ENCODE measurements at regions not wholly inside any gene's neighbourhood (a gene's known extent, or its start where the extent isn't known, plus 50 kb on each side); places are given as distances from the start of the nearest gene placed in this dataset.

GRCh38 chr10:15462253-15462897 lies 91.3 kb upstream of the FAM171A1 start:
- H3K27ac Mint-ChIP-seq: no peak overlapping the region
- H3K36me3 Mint-ChIP-seq (ENCODE audit: low read depth): no peaks in the 10 kb centered on the region
- ChIA-PET POLR2A (no interaction called here), CTCF (no interaction called here)
- no peak for DNase-seq
- H3K4me3 Mint-ChIP-seq: no peak overlapping the region
- H3K27me3 Mint-ChIP-seq: peaks cover 13% of the 10 kb centered on the region
- no peaks in the 10 kb centered on the region for H3K9me3 Mint-ChIP-seq
- H3K4me1 Mint-ChIP-seq: no peaks in the 10 kb centered on the region

DNA sequence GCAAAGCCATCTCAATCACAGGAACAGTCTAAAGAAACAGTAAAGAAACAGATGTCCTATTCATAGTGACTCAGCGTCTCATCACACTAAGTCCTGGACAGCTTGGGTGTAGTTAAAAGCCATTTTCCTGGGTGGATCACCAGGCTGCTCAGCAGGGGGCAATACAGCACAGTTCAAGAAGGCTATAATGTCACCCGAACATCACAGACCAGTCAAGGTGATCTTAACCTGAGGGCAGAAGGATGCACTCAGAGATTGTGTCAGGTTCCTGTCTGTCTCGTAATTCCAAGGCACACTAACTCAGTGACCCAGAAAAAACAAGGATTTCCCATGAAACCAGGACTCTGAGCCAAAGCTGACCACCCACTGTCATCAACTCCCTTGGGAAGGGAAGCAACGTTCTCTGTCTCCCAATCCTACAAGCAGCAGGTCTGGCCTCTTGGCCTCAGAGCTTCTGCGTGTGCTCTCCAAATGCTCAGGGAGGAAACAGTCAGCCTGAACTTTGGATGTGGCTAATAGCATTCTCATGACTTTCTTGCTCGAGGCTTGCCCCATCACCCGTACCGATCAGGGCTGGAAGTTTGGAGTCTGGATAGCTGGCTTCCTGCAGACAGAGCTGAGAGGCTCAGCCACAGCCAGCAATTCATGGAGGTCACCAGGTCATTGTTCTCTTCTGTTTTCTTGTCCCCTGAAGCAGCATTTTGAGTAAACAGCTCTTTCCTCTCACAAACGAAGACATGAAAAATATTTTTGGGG lies 90.4 kb upstream of the FAM171A1 start:
- no peak overlapping the region for H3K4me3 Mint-ChIP-seq
- DNase-seq: no peak
- POLR2A ChIA-PET: no interaction called here
- H3K9me3 Mint-ChIP-seq: no peaks in the 10 kb centered on the region
- no peaks in the 10 kb centered on the region for H3K36me3 Mint-ChIP-seq (ENCODE audit: low read depth)
- no peak overlapping the region for H3K27ac Mint-ChIP-seq
- H3K4me1 Mint-ChIP-seq: no peaks in the 10 kb centered on the region
- CTCF ChIA-PET: interaction anchor here (0.6 kb wide), 1 partner anchor 74 kb away, joined by 5 read pairs; no protein-coding TSS in a partner anchor
- peaks cover 13% of the 10 kb centered on the region for H3K27me3 Mint-ChIP-seq

- POLR2A ChIA-PET: no interaction called here
- H3K4me1 Mint-ChIP-seq: no peaks in the 10 kb centered on the region
- peaks cover 14% of the 10 kb centered on the region for H3K27me3 Mint-ChIP-seq
- no peaks in the 10 kb centered on the region for H3K36me3 Mint-ChIP-seq (ENCODE audit: low read depth)
- H3K4me3 Mint-ChIP-seq: no peak overlapping the region
- CTCF ChIA-PET: no interaction called here
- no peak overlapping the region for H3K27ac Mint-ChIP-seq
- DNase-seq: no peak
- H3K9me3 Mint-ChIP-seq: no peaks in the 10 kb centered on the region
These were observed 89.6 kb upstream of the FAM171A1 start for GRCh38 chr10:15460661-15461060.

DNA sequence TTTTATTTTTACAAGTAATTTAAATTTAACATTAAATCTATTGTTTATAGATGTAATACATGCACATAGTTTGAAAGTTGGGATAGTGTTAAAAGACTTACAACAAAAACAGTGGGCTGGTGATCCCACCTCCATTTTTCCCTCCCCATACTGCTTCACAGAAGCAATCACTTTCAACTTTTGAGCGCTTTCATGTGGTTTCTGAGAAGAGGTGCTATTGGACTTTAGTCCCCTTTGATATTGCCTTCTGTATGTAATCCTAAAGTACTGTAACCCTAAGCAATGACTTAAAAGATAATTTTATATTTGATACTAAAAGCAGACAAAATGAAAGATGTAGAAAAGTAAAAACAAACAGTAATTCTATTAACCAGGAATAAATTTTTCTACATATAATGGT lies 88.1 kb upstream of the FAM171A1 start:
- H3K4me3 Mint-ChIP-seq: no peak overlapping the region
- CTCF ChIA-PET: no interaction called here
- no peak overlapping the region for H3K27ac Mint-ChIP-seq
- H3K27me3 Mint-ChIP-seq: peaks cover 18% of the 10 kb centered on the region
- H3K9me3 Mint-ChIP-seq: no peaks in the 10 kb centered on the region
- POLR2A ChIA-PET: no interaction called here
- H3K4me1 Mint-ChIP-seq: no peaks in the 10 kb centered on the region
- H3K36me3 Mint-ChIP-seq (ENCODE audit: low read depth): no peaks in the 10 kb centered on the region
- DNase-seq: no peak

DNA sequence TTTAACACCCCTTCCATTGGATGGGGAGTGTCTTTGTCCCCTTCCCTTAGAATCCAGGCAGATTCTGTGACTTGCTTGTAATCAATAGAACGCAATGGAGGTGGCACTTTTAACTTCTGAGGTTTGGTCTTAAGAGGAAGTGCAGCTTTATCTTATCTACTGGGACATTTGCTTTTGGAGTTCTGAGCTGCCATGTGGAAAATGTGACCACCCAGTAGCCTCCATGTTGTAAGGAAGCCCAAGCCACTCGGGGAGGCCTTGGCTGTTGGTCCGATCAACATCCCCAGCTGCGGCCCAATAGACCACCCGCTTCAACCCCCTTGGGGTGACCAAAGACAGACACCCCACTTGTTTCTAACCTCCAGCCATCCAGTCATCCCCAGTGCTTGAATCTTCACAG lies 86.3 kb upstream of the FAM171A1 start:
- no peak overlapping the region for H3K4me3 Mint-ChIP-seq
- CTCF ChIA-PET: no interaction called here
- H3K27ac Mint-ChIP-seq: no peak overlapping the region
- H3K36me3 Mint-ChIP-seq (ENCODE audit: low read depth): no peaks in the 10 kb centered on the region
- POLR2A ChIA-PET: no interaction called here
- DNase-seq: no peak
- peaks cover 14% of the 10 kb centered on the region for H3K27me3 Mint-ChIP-seq
- no peaks in the 10 kb centered on the region for H3K4me1 Mint-ChIP-seq
- no peaks in the 10 kb centered on the region for H3K9me3 Mint-ChIP-seq

- CTCF ChIA-PET: interaction anchor here (0.7 kb wide), 1 partner anchor 159 kb away, joined by 3 read pairs; no protein-coding TSS in a partner anchor
- H3K27ac Mint-ChIP-seq: no peak overlapping the region
- H3K9me3 Mint-ChIP-seq: no peaks in the 10 kb centered on the region
- POLR2A ChIA-PET: no interaction called here
- H3K27me3 Mint-ChIP-seq: peaks cover 24% of the 10 kb centered on the region
- no peak for DNase-seq
- no peaks in the 10 kb centered on the region for H3K4me1 Mint-ChIP-seq
- no peak overlapping the region for H3K4me3 Mint-ChIP-seq
- H3K36me3 Mint-ChIP-seq (ENCODE audit: low read depth): no peaks in the 10 kb centered on the region
These were observed 84.4 kb upstream of the FAM171A1 start for GRCh38 chr10:15455456-15455855.

DNA sequence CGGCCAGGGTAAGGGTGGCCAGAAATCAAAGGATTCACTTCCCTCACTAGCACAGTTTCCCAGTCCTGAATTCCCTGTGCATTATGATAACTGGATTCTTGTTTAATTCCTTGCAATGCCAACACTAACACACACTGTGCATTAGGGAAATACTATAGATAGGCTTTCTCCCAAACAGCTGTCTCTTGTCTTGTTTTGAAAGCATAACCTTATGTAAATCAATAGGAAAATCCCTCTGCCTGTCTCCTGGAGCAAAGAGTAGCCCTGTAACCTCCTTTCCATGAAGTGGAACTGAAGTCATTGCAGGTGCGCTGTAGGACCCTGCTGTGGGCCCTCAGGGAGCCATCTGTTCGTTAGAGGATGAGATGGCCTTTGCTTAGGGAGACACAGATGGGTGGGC lies 82.8 kb upstream of the FAM171A1 start:
- Mint-ChIP-seq H3K4me1 (no peaks in the 10 kb centered on the region), H3K4me3 (no peak overlapping the region), H3K27me3 (peaks cover 28% of the 10 kb centered on the region), H3K36me3 (ENCODE audit: low read depth) (no peaks in the 10 kb centered on the region), H3K27ac (no peak overlapping the region), H3K9me3 (no peaks in the 10 kb centered on the region)
- DNase-seq: no peak
- POLR2A ChIA-PET: no interaction called here
- CTCF ChIA-PET: no interaction called here

DNA sequence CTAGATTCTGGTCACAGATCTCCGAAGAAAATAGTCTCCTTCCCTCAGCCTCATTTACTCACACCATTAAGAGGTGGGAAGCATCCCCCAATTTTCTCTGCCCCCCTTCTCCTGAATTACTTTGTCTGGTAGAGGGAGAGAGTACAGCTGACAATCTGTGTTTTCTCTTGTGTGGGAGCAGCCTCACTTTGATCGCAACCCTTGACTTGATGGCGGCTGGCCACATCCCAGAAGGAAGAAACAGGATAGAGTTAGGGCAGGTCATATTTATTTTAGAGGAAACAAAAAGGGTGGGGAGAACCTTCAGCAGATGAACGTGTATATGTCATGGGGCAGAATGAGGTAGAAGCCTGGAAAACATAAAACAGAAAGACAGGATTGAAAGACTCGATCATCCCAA lies 82.4 kb upstream of the FAM171A1 start:
- no peak for DNase-seq
- H3K4me1 Mint-ChIP-seq: no peaks in the 10 kb centered on the region
- H3K4me3 Mint-ChIP-seq: no peak overlapping the region
- no peaks in the 10 kb centered on the region for H3K9me3 Mint-ChIP-seq
- POLR2A ChIA-PET: no interaction called here
- H3K36me3 Mint-ChIP-seq (ENCODE audit: low read depth): no peaks in the 10 kb centered on the region
- H3K27me3 Mint-ChIP-seq: peaks cover 28% of the 10 kb centered on the region
- CTCF ChIA-PET: no interaction called here
- H3K27ac Mint-ChIP-seq: no peak overlapping the region

- Mint-ChIP-seq H3K4me3 (no peak overlapping the region), H3K9me3 (no peaks in the 10 kb centered on the region), H3K27ac (no peak overlapping the region), H3K27me3 (peaks cover 28% of the 10 kb centered on the region), H3K4me1 (no peaks in the 10 kb centered on the region), H3K36me3 (ENCODE audit: low read depth) (no peaks in the 10 kb centered on the region)
- POLR2A ChIA-PET: no interaction called here
- DNase-seq: no peak
- CTCF ChIA-PET: no interaction called here
These were observed 81.5 kb upstream of the FAM171A1 start for GRCh38 chr10:15452545-15452944.

GRCh38 chr10:15451137-15452094 lies 80.3 kb upstream of the FAM171A1 start:
- Mint-ChIP-seq H3K27ac (no peak overlapping the region), H3K27me3 (peaks cover 31% of the 10 kb centered on the region), H3K4me1 (no peaks in the 10 kb centered on the region), H3K9me3 (no peaks in the 10 kb centered on the region), H3K4me3 (no peak overlapping the region), H3K36me3 (ENCODE audit: low read depth) (no peaks in the 10 kb centered on the region)
- DNase-seq: no peak
- ChIA-PET POLR2A (no interaction called here), CTCF (no interaction called here)

- ChIA-PET CTCF (interaction anchor here (0.9 kb wide), 1 partner anchor 19 kb away, joined by 5 read pairs; no protein-coding TSS in a partner anchor), POLR2A (no interaction called here)
- Mint-ChIP-seq H3K27me3 (peaks cover 27% of the 10 kb centered on the region), H3K9me3 (no peaks in the 10 kb centered on the region), H3K4me3 (no peak overlapping the region), H3K36me3 (ENCODE audit: low read depth) (no peaks in the 10 kb centered on the region), H3K27ac (no peak overlapping the region), H3K4me1 (no peaks in the 10 kb centered on the region)
- DNase-seq: no peak
These were observed 77.5 kb upstream of the FAM171A1 start for GRCh38 chr10:15448598-15448997.

DNA sequence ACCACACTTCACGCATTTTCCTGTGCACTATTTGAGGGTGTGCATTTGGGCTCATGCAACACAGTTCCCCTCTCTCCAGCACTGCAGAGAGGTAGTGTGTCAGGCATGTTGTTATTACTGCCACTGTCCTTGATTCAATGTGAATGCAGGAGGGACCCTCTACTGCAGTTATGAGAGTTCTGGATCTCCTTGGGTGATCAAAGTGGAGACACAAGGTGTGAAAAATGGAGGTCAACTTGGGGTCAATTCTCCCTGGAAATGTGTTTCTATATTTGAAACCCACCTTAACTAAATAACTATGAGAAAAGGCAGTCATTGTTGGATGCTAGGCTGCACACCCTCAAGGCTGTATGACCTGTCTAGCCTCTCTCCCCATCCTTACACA lies 73.9 kb upstream of the FAM171A1 start:
- CTCF ChIA-PET: interaction anchor here (0.6 kb wide), 1 partner anchor 96 kb away, joined by 3 read pairs; no protein-coding TSS in a partner anchor
- no peaks in the 10 kb centered on the region for H3K36me3 Mint-ChIP-seq (ENCODE audit: low read depth)
- H3K4me3 Mint-ChIP-seq: no peak overlapping the region
- peaks cover 19% of the 10 kb centered on the region for H3K27me3 Mint-ChIP-seq
- no peaks in the 10 kb centered on the region for H3K9me3 Mint-ChIP-seq
- no peaks in the 10 kb centered on the region for H3K4me1 Mint-ChIP-seq
- H3K27ac Mint-ChIP-seq: no peak overlapping the region
- POLR2A ChIA-PET: no interaction called here
- no peak for DNase-seq

Measured in activated CD4-positive, alpha-beta T cell treated with anti-CD3 and anti-CD28 coated beads, Interleukin-2, amount 10 ng/mL, durations not matched to agents 7 days and 5 days (primary cell).